ENCODE measurements at regions not wholly inside any gene's neighbourhood (a gene's known extent, or its start where the extent isn't known, plus 50 kb on each side); places are given as distances from the start of the nearest gene placed in this dataset.

DNA sequence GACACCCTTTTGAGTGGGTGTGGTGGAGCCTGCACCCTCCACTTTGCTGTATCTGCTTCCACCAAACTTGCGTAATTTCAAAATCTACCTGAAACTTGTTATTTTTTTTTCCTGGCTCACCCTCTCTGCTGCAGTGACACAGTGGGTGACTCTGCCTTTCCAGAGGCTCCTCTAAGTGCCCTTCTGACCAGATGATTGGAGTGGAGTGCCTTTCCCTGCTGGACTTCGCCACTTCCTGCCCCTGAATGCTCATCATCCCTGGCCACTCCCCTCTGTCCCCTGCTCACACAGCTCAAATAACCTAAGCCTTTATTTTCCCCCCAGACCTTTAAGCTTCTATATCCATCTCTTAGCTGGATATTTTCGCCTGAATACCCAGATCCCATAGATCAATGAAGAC, 777.5 kb upstream of the ID2 start:
- no peak for TF ChIP-seq ZNF274 (IDR thresholded peaks at IDR 0.05; ENCODE audit: low read depth, low read length)

DNA sequence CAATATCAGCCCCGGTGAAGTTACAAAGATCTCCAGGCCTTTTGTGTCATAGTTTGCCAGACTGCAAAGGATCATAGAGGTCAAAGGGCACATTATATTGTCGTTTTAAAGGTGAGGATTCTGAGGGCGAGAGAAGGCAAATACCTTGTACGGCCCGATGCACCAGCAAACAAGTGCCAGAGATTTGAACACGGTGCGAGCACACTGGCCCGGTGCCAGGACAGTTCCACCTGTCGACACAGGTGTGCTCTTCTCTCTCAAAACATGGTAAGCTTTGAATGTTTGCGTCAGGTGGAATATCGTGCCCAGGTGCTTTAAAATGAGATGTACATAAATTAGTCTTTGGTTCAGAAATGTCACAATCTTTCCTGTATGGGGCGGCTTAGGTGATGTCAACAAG, 776.1 kb upstream of the ID2 start:
- no peak overlapping the region for H3K4me3 ChIP-seq (ENCODE audit: low read length)

More for the DNA sequence above, 777.5 kb upstream of the ID2 start:
- no peak overlapping the region for H3K4me3 ChIP-seq (ENCODE audit: low read length)

DNA sequence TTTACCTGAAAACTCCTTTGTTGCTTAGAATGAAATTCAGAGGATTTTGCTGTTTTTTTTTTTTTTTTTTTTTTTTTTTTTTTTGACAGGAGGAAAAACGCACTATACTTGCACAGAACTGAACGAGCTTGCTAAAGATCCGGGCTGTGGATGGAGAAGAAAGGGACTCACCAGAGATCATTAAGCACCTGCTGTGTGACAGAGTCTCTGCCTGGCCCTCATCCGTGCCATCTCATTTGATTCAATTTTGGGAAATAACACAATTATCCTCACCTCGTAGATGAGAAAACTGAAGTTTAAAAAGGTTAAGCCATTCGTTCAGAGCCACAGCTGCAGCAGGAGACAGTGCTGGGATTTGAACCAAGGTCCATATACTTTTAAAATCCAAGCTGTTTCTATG, 775.4 kb upstream of the ID2 start:
- no peak for TF ChIP-seq ZNF274 (IDR thresholded peaks at IDR 0.05; ENCODE audit: low read depth, low read length)
- no peak overlapping the region for H3K4me3 ChIP-seq (ENCODE audit: low read length)

More for the DNA sequence above, 776.1 kb upstream of the ID2 start:
- no peak for TF ChIP-seq ZNF274 (IDR thresholded peaks at IDR 0.05; ENCODE audit: low read depth, low read length)

DNA sequence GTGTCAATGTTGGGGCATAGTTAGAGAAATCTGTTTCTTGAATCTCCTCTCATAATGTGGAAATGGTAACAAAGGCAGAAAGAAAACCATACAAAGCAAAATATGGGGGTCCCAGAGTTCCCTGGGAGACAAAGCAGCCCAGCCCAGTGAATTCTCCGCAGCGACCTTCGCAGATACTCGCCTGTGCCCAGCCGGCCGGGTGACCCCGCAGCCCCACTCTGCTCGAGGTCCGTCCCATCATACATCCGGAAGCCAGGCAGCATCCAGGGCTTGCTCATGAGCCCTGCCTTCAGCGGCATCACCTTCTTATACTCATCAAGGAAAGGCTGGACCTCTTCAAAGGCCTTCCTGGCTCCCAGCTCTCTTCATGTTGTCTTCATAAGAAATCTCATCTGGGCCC, 774.8 kb upstream of the ID2 start:
- H3K4me3 ChIP-seq (ENCODE audit: low read length): no peak overlapping the region
- no peak for TF ChIP-seq ZNF274 (IDR thresholded peaks at IDR 0.05; ENCODE audit: low read depth, low read length)

DNA sequence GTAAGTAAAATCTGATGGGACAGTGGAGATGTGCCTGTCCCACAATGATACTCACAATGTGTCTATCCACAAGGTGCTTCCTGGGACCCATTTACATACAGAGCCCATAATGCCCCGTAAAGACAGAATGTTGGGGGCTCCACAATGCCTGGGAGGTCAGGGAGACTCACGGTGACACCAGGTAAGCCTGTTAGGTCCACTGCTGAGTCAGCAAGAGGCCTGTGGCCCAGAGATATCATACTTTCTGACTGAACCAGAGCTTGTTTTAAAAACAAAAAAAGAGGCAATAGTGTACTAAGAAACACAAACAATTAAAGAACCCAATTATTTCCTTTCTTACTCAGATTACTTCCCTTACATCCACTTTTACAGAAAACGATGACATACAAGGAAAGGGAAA, 771.1 kb upstream of the ID2 start:
- no peak for TF ChIP-seq ZNF274 (IDR thresholded peaks at IDR 0.05; ENCODE audit: low read depth, low read length)
- no peak overlapping the region for H3K4me3 ChIP-seq (ENCODE audit: low read length)

DNA sequence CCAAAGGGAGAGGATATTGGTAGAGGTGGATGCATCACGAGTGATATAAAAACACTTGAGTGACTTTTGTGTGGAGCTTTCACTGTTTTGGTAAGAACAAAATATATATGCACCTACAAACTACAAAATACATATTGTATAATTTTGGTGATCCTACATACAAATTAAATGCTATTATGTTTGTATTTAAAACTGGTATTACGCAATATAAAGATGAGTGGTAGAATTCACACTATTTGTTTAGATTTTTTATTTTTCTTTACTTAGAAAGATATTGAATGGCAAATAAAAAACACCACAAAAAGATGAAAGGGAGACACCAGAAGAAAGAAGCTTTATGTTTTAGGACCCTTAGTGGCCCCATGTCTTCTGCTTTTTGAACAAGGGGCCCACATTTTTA, 770.7 kb upstream of the ID2 start:
- TF ChIP-seq ZNF274 (IDR thresholded peaks at IDR 0.05; ENCODE audit: low read depth, low read length): no peak
- no peak overlapping the region for H3K4me3 ChIP-seq (ENCODE audit: low read length)

DNA sequence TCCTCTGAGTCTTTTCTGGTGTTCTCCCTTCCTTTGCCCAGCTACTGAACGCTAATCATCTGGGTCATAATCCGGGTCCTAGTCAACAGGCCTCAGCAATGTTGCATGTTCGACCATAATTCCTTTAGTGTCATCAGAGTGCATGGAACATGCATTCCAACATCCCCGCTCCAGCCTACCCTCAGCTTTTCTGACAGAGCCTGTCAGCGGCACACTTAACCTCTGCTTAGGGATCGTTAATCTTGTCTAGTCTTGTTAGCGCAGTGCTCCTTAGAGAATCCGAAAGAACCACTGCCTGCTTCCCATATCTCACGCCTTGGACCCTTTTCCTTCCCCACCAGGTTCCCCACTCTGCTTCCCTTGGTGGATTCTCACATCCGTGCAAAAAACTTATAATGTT, 767.9 kb upstream of the ID2 start:
- H3K4me3 ChIP-seq (ENCODE audit: low read length): no peak overlapping the region
- TF ChIP-seq ZNF274 (IDR thresholded peaks at IDR 0.05; ENCODE audit: low read depth, low read length): no peak

DNA sequence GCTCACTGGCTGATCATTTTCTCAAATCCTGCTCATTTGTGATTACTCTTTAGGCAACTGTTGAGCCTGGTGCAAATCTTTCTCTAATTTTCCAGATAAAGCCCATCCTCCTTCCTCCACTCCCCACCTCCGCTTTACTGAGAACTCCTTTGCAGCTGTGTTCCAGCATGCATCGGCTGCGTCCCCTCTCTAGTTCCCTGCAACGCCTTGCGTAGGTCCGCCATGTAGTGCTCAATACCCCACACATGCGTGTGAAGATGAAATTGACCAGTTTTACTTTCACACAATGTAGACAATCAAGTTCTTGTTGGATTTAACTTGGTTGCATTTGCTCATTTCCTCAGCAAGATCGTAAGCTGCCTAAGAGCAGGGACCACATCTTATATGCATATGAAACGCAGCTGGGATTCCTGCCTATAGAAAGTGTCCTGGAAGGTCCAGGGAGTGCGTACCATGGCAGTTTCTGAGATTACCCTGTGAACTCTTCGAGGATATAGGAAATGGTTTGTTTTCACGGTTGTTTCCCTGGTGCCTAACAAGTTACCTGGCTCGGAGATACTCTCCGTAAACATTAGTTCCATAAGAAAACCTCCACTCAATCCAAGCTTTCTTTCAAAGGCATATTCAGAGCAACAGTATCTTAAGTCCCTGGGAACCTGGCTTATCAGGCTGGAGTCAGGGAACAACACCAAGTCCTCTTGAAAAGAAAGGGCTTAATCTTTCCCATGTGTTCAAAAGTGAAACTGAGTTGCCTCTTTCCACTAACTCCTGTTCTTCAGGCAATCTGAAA, 766.4 kb upstream of the ID2 start:
- H3K4me3 ChIP-seq (ENCODE audit: low read length): no peak overlapping the region
- TF ChIP-seq ZNF274 (IDR thresholded peaks at IDR 0.05; ENCODE audit: low read depth, low read length): no peak

DNA sequence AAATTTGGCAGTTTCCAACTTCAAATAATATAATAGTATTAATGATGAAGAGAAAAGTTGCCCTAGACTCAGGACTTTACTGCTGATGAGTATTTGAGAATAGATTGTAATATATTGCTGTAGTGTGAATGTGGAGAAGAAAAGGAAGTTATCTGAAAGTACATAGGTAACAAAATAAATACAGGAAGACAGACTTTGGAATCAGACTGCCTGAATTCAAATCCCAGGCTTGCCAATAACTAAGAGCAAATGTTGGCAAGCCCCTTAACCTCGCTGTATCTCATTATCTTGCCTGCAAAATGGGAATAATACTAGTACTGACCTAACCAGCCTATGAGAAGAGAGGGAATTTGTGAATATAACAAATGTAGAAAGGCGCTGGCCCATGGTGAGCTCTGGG, 765.2 kb upstream of the ID2 start:
- no peak overlapping the region for H3K4me3 ChIP-seq (ENCODE audit: low read length)
- no peak for TF ChIP-seq ZNF274 (IDR thresholded peaks at IDR 0.05; ENCODE audit: low read depth, low read length)

DNA sequence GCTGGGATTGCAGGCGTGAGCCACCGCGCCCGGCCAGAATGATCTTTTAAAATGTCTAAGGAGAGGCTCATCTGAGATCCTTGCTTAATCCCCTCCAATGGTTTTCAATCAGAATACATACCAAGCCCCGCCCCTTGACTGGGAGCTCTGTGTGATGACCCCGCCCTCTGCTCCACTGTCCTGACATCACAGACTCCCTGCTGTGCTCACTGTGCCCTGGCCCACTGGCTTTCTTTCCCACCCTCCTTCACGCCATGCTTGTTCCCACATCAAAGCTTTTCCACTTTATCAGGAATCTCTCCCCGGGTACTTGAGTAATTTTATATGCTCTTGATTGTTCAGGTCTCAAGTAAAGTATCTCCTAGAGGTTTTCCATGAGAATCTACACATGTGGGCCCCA, 762.3 kb upstream of the ID2 start:
- TF ChIP-seq ZNF274 (IDR thresholded peaks at IDR 0.05; ENCODE audit: low read depth, low read length): no peak

DNA sequence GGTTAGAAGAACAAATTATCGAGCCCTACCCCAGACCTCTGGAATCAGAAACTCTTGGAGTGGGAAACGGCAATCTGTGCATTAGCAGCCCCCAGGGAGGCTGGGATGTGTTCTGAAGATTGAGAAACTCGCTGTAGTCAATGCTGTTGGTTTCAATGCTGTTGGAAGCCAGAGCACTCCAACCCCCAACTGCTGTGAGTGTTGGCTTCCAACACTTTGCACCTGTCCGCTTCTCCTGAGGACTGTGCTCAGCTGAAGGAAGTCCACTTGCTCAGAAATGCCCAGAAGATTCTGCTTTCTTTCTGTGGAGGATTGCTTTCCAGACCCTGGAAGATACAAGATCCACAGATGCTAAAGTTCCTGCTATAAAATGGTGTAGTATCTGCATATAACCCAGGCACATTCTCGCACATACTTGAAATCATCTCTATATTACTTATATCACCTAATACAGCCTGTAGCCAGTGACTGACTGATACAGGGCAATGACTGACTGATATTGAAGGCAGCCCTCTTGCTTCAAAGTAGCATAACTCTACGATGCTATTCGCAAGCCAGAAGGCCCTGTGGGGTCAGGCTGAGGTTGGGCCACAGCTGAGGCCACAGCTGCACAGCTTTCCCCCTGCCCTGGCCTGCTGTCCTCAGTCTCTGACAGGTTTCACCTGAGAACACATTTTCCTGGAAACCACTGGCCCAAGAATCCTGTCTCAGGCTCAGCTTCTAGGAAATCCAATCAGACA, 757.7 kb upstream of the ID2 start:
- no peak overlapping the region for H3K4me3 ChIP-seq (ENCODE audit: low read length)
- TF ChIP-seq ZNF274 (IDR thresholded peaks at IDR 0.05; ENCODE audit: low read depth, low read length): no peak

More for the DNA sequence above, 762.3 kb upstream of the ID2 start:
- no peak overlapping the region for H3K4me3 ChIP-seq (ENCODE audit: low read length)

DNA sequence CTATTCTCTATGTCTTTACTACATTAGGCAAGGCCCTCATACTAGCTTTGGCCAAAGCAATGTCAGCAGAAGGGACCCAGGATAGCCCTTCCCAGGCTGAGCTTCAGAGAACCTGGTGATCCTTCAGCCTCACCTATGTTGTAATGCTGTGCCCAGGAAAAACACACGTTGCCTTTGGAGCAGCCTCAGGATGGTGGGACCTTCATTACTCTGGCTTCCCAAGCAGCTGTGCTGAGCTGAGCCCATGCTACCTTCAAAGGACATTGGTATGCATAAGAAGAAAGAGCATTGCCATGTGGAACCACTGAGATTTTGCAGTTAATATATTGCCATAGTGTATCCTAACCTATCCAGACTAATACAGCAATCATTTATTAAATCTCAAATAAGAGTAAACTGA, 756.4 kb upstream of the ID2 start:
- H3K4me3 ChIP-seq (ENCODE audit: low read length): no peak overlapping the region
- no peak for TF ChIP-seq ZNF274 (IDR thresholded peaks at IDR 0.05; ENCODE audit: low read depth, low read length)

DNA sequence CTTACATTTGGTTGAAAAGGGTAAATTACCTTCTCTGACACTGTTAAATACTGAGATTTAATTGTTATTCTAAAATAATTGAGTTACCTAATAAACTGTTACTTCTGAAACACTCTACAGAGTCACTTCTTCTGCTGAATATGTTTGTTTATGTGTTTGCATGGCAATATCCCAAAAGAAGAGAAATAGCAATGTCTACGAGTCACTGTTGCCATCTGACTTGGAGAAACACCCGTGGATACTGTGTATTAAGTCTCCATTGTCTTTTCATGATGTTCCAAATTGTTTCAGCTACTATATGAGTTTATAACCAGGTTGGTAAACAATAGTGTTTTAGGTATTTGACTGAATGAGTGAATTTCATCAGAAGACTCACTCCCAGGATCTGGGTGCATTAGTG, 754.2 kb upstream of the ID2 start:
- no peak for TF ChIP-seq ZNF274 (IDR thresholded peaks at IDR 0.05; ENCODE audit: low read depth, low read length)
- H3K4me3 ChIP-seq (ENCODE audit: low read length): no peak overlapping the region

DNA sequence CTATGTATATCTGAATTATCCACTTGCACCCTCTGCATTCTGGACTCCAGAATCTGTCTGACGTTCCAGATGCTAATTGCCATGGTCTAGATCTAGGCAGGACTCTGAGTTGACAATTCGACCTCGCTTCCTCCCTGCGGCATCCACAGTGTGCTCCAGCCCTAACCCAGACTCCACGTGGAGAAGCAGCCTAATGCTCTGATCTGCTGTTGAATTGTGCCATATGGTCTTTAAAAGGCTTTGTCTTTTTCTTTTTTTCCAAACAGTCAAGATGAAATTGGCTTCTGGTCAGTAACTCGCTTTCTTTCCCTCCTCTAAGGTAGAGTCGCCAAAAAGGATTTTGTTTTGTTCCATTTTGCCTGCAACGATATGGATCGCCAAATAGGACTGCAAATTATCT, 752.6 kb upstream of the ID2 start:
- no peak overlapping the region for H3K4me3 ChIP-seq (ENCODE audit: low read length)
- no peak for TF ChIP-seq ZNF274 (IDR thresholded peaks at IDR 0.05; ENCODE audit: low read depth, low read length)
